GM19395 (cell line): ENCODE measurements at regions not wholly inside any gene's neighbourhood (a gene's known extent, or its start where the extent isn't known, plus 50 kb on each side); places are given as distances from the start of the nearest gene placed in this dataset.

Experiments used
- ATAC-seq: cut with Tn5 transposase; IDR thresholded peaks from one replicate; pipeline ENCODE4 v1.9.1; 2021; ENCODE audit warnings: mild to moderate bottlenecking, moderate library complexity; ENCODE audit not compliant: unreplicated experiment

DNA sequence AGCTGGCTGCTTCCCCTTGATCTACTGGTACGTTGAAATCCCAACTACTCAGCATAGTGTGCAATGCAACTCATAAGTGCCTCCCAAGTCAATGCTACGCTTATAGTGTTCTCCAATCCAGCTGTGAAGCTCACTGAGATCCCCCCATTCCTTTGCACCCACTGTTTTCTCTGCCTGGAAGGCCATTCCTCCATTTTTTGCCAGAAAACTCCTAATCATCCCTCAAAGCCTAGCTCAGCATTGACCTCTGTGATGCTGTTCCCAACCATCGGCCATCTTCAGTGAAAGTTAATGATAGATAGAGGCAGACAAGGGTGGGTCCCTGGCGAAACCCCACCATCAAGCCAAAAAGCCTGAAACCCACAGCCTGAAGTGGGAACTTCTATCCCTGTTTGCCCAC lies 211.0 kb downstream of the ENC1 start:
- no peak for ATAC-seq

DNA sequence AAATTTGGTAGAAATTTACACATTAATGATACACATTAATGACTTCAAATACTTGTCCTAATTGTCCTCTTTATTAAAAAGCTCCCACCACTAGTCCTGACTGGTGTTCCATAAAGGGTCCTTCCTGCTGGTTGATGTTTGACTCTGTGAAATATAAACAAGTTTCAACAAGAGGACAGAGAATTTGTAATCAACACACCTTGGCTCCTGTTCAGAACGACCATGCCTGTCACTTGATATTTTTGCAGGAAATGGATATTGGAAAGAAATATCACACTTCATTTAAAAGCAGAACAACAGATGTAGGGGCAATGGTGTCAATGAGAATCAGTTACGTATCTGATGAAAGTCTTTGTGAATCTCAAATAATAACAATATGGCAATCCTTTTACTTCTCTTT lies 211.7 kb downstream of the ENC1 start:
- ATAC-seq: no peak

DNA sequence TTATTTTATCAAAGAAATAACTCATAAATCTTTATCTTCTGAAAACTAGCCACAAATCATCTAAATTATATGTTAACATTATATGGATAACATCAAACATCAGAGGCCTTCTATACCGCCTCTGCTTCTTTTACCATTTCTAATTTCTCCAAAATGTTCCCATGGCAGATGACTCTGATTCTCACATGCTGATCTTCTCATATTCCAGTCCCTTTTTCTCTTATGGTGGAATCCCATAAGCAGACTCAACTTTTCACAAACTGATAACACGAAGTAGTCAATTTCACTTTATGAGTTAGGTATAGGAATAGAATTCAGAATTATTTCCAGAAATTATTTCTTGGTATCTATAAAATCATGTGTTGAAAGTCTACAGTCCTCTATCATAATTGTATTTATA lies 212.3 kb downstream of the ENC1 start:
- no peak for ATAC-seq

DNA sequence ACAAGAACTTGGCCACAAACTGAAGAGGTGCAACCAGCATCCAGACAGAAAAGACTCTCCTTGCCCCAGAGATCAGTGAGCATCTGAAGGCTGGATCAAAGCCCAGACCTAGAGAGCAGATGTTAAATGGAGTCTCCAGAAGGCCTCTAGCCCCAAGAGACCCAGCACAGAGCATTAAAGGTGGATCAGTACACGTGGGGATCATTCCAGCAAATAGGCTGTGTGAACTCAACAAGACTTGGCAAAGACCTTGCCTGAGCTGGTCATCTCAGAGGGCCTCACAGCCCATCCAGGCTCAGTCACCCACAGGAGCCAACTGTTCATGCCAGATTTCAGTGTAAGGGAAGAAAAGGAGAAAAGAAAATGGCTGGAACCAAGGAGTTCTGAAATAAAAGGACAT lies 214.0 kb downstream of the ENC1 start:
- ATAC-seq: no peak

DNA sequence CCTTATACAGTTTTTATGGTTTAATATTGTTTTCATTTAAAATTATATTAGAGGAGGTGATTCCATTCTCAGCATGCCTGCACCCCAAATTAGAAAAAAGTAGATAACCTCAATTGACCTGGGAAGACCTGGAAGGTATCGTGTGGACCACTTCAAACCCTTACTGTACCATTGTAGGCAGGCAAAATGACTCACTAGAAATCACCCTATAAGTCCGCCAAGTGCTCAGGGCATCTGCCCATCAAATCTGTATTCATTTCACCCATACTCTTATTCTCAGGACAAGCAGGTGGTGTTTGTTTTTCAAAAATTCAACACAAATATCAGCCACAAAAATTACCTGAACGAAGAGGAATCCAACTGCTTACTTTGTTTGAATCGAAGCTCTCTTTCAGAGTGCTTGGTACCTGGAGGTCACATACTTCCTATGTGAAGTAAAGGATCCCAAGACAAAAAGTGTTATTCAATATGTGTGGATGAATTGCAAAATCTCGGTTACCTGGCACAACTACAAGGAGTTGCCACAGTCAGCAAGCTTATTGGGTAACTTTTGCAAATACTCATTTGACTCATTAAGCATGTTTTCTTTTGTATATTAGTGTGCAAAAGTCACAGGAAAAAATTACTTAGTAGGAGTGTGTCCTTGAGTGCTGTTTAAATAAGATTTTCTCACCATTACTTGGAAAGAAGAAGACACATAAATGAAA lies 216.2 kb downstream of the ENC1 start:
- ATAC-seq: no peak

DNA sequence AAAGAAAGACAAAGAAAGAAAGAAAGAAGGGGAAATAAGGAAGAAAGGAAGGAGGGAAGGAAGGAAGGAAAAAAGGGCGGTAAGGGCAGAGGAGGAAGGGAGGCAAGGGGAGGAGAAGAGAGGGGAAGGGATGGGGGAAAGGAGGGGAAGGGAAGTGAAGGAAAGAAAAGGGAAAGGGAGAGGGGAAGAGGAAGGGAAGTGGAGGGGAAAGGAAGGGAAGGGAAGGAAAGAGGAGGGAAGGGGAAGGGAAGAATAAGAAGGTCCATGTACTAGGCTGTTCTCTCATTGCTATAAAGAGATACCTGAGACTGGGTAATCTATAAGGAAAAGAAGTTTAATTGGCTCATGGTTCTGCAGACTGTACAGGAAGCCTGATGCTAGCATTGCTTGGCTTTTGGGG lies 217.1 kb downstream of the ENC1 start:
- no peak for ATAC-seq

DNA sequence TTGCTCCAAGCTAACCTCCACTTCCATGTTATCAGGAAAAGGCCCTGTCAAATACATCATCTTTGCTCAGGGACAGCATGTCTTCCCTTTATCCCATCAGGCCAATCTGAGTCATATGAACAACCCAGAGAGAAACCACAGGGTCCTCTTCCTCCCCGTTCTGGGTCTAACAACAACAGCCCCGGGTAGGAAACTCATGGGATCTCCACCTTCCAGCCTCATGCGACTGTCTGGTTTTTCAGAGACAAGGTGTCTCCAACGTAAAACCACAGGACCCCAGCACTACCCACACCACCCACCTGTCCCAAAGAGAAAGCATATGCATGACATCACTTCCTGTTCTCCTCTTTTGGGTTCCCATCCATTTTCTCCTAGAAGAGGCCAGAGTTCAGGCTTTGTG lies 217.9 kb downstream of the ENC1 start:
- no peak for ATAC-seq

DNA sequence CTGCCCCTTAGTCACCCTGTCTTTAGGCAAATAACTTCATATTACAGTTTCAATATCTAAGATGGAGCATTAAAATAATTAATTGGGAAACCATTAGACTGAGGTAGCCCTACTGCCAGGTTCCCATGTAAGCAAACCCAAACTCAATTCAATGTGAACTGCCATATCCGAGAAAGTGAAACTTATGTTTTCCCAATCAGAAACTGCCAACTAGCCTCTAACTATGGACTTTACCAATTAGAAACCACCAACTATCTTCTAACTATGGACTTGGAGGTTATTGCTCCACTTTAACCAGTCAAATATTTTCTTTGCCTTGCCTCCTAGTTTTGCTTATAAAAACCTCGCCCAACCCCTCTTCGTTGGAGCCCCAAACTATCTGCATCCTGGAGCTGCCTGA lies 218.5 kb downstream of the ENC1 start:
- ATAC-seq: no peak

DNA sequence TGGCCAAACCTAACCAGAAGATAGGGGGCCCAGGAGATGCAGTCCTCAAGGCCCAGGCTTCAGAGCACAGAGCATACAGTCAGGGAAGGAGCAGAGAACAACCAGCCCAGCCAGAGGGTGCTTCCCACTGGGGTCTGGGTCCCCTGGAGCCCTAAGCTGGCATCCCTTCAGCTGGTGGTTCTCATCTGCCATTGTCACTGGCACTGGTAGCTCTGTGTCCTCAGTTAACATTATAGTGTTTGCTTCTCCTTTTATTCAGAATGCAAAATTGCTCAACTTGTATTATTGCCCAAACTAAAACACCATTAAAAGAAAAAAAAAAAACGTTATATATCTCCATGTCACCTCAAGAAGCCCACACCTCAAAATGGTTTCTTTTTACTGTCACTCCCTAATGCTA lies 219.2 kb downstream of the ENC1 start:
- ATAC-seq: no peak

DNA sequence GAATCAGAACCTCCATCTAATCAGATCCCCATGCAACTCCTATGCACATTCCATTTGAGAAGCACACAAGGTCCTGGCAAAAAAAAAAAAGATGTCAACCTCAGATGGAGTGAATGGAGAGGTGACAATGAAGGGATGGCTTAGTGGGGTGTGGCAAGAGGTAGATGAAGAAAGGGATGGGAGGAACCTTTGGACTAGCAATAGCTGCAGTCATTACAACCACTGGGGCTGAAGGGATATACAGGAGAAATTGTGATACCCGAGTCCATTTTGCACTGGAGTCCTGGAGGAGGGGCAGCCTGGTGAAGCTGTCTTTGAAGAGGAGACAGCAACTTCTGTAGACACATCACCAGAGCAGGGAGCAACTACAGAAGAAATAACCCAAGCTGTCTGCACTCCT lies 219.6 kb downstream of the ENC1 start:
- no peak for ATAC-seq

DNA sequence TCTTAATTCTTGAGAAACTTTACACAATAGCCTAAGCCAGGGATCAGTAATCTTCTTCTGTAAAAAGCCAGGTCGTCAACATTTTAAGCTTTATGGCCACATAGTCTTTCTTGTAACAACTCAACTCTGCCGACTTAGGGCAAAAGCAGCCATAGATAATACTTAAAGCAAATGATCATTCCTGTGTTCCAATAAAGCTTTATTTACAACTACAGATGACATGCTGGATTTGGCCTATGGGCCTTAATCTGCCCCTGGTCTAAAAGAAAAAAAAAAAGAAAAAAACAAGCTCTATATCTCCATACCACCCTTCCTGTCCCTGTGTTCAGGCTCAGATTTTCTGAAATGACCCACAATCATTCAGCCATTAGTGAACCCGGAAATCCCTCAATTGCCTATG lies 220.3 kb downstream of the ENC1 start:
- no peak for ATAC-seq

DNA sequence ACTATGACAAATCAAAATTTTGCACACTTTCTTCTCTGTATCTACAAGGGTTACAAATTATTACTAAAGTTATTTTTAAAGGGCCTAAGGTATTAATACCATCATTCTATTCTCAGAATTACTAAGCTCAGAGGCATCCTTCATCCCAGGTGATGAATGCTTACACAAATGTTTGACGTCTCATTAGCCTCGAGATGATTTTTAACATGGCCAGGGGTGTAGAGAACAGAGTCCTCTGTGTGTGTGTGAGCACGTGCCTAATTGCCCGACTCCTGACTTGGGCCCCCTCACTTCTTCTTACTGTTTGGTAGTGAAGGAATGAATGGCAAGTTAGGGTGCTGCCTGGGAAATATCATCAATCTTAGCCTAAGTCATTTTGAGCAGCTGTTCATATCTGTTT lies 221.1 kb downstream of the ENC1 start:
- no peak for ATAC-seq

DNA sequence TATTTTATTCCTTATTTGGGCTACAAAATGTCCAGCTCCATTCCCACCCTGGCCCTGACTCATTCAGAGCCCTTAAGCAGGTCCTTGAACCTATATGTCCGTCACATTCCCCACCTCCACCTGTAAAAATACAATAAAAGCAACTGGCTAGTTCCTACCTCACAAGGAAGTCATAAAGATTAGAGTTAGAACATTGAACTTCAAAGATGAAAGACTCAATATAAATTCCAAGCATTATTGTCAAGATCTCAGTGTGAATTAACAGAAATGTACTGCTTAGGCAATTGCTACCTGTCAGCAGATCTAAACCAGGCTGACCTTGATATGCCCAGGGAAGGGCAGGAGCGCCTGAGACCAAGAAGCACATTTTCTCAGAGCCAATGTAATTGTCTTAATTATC lies 221.8 kb downstream of the ENC1 start:
- ATAC-seq: no peak

DNA sequence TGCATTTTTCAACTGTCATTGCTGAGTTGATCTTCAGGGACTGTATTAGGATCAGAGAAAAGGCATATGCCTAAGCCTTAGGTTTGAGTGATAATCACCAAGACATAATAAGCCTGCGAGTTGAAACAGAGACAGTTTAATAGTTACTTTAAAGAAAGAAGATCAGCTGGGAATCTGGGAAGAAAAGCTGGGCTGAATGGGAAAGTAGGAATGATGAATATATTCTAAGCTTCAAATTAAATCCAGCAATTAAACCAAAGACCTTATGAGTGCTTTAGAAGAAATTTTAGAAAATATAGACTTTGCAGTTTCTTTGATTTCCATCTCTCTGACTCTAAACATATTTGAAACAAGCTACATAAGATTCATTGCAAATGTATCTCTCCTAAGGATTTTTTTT lies 222.3 kb downstream of the ENC1 start:
- ATAC-seq: no peak

DNA sequence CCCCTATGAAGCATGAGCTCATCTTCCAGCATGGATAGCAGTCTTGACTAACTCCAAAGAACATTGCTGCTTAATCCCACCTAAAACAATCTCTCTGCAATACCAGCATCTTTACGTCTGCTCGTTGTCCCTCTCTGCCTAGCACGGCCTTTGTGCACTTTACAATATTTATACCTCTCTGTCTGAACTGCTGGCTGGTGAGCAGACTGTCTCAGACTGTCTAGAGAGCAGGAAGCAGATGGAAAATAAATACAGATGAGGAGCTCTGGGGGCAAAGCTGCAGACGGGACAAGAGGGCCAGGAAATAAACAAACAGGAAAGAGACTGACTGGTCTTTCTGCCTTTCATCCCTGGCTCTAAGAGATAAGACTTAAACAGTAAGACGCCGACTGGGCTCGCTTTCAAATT lies 224.8 kb downstream of the ENC1 start:
- no peak for ATAC-seq

DNA sequence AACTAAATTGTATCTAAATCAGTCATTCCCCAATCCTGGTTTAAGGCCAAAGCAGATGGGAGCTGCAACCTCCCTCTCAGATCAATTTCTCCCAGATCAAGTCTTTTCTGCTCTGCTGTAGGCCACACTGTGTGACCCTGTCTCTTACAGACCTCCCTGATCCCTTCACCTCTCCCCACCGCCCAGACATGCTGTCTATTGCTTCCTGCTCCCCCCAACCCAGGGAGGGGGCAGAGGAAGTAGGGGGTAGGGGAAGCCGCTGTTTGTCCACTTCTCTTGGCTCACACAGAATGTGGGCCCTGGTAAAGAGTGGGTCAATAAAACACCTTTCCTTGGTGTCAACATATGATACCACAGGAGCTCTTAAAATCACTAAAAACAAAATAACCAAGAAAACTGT lies 226.3 kb downstream of the ENC1 start:
- no peak for ATAC-seq

DNA sequence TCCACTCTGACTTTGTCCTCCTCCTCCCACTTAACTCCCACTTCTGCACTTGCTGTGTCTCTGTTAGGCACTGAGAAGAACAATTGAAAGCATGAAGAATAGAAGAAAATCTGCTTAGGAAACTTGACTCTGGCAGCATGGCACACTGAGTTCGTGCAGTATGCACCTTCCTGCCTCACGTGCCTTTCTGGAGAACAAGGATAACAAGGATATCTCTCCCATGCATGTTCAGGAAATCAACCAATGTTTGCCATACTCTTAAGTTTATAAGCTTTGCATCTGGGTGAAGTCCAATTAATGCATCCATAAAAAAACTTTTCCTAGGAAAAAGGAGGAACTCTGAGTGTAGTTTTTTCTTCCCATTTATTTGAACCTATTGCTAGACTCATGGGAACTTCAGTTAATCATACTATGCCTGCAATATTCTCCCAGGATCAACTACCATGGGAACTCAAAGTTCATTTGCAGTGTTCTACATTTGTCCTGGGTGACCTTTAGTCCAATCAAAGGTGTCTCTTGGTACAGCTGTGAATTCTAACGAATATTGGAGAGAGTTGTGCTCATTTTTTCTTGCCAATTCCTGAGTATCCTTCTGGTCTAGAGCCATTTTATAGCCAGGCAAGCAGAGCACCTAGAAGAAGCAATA lies 227.0 kb downstream of the ENC1 start:
- ATAC-seq: no peak

DNA sequence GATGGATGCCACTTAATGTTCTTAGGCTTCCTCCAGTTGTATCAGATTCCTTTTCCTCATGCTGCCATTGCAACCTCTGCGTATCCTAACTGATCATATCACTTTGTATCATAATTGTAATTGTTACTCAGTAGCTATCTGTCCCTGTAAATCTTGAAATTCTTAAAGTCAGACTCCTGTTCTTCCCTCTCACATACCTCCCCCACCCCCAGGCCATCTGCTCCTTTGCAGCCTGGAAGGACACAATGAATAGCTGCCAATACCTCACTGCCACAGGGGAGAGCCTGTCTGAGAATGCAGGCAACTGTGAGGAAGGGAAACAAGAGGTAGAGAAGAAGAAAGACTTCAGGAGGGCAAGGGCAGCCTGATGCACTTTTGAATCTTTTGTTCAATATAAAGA lies 228.5 kb downstream of the ENC1 start:
- no peak for ATAC-seq

DNA sequence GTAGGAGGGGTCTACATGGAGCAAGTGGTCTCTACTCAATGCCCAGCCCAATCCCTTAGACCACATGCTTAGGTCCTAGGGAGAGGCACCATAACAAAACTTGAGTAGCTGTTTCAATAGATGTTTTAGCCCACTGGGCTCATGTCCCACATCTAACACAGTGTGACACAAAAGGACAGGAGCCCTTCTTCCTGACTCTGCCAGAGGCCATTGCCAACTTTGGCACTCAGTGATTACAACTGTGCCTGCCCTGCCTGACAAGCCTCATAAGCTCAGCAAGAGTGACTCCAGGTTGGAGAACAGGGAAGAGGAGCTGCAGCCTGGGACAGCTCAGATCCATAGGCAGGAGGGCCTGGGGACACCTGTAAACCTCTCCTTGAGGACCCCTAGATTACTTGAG lies 230.8 kb downstream of the ENC1 start:
- ATAC-seq: no peak

DNA sequence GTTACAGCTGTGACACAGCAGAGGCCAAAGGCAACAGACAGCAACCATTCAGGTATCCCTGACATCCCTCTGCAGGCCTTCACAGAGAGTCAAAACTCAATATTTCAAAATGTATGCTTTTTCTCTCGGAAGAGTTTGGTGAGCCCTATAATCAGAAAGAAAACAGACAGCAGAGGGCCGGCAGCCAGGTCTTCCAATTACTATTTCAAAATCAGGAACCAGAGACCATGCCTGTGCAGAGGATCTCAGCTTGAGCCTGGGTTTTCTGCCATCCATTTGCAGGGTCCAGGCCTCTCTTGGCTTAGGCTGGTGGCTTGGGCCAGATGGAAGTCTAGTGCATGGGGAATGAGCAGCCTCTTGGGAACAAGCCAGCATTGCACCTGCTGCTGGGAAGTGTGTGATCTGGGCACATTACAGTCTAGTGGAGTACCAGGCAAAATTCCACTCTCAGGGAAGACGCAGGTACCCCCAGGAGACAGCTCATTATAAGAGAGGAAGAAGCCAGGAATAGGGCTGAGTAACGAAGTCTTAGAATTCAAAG lies 231.3 kb downstream of the ENC1 start:
- no peak for ATAC-seq

DNA sequence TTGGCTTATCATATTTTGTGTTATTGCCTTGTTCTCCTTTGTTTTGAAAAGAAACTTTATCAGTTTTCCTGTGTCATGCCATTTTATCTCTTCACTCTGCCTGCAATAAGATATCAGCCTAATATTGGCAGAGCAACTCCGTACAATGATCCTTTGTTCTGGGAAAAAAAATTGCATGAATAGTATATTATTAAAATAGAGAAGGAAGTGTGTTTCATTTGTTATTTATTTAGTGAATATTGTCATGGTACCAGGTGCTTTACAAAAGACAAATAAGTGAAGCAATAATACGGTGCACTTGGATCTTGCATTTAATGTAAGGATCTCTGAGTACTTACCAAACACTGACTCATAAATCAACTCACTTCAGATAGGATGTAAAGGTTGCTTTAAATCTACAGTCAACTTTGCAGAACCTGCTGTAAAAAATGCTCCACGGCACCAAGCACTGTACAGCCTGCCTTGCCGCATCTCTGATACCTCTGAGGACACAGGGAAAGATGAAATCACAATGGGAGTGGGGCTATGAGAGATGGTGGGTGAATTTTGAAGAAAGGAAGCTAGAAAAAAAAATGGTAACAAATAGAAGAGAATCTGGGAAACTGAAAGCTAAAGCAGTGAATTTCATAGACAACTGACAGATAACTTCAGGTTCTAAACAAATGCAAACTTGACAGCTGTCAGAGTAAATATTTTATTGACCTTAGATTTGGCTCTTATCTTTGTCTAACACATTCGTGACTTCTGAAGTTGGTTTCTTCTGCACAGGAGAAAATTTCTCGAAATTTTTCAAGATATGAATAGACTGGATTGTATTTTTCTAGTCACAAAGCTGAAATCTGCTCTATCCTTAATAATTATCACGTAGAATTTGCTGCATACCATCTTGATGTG lies 232.1 kb downstream of the ENC1 start:
- ATAC-seq: no peak

DNA sequence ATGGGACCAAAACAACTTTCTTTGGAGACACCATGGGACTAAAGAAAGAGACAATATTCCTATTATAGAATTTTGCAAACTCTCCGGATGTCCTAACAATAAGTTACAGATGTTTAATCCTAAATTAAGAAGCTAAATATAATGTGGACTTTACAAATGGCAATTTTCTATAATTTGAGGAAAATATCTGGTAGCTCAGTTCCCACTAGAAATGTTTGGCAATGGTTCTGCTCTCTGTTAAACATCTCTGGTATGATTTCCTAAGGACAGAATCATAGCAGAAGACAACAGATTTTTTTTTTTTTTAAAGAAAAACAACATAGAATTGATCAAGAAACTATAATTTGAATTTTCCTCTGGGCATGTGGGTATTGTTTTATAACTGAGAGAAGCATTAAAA lies 232.8 kb downstream of the ENC1 start:
- no peak for ATAC-seq
